Pancreas (tissue), 10 donors: ENCODE measurements at regions not wholly inside any gene's neighbourhood (a gene's known extent, or its start where the extent isn't known, plus 50 kb on each side); places are given as distances from the start of the nearest gene placed in this dataset.

Experiments
- ATAC-seq, 4 donors: fragments of 200-7000 bp; cut with Tn5 transposase; one replicate each; pipeline versions ENCODE4 v1.8.0 to v1.9.1; 2020; ENCODE audit warnings: mild to moderate bottlenecking in 4 of 4, moderate library complexity in 4 of 4
- DNase-seq, 6 donors: peaks; one replicate each; pipeline ENCODE4 v3.0.0-alpha.2; 2020
- FAIRE-seq: peaks from 2 replicates; lab custom pipeline; 2012; peaks lifted over from hg19 to GRCh38; lab: Jason Lieb, UNC
- H3K27ac ChIP-seq, 4 donors: fragments of 200-600 bp; sonication (generic); 1 replicate in 3 of 4; 2 replicates in 1 of 4; pipeline versions ENCODE4 v1.5.0 to v1.8.0; 2020
- H3K27me3 ChIP-seq, 4 donors: fragments of 200-600 bp; one replicate each; pipeline ENCODE4 v1.8.0; 2021
- H3K36me3 ChIP-seq, 3 donors: fragments of 200-600 bp; sonication (generic) in 1 of 3; one replicate each; pipeline versions ENCODE4 v1.5.0 to v1.8.0; 2020 to 2021
- H3K4me1 ChIP-seq, 3 donors: fragments of 200-600 bp; one replicate each; pipeline ENCODE4 v1.8.0; 2021
- H3K4me3 ChIP-seq, 4 donors: fragments of 200-600 bp; sonication (generic) in 2 of 4; one replicate each; pipeline versions ENCODE4 v1.5.0 to v1.8.0; 2020 to 2021
- H3K9me3 ChIP-seq, 4 donors: fragments of 200-600 bp; one replicate each; pipeline ENCODE4 v1.8.0; 2021
- WGBS, 2 donors: extraction: QIAGEN DNeasy Blood & Tissue Kit; methylation state at CpG; one replicate each; pipeline ENCODE4 v1.1.7; 2013; 5-methylcytosine and 5-hydroxymethylcytosine counted together
- intact Hi-C, 3 donors: fragments of 100-400 bp; cut with DNase I; formaldehyde crosslinking; loops; one replicate each; pipeline versions ENCODE4 v1.11.1 to v1.14.2; 2022
- TF ChIP-seq, protein P1 (sequence below), 4 donors: fragments of 200-600 bp; sonication (generic) in 3 of 4; IDR thresholded peaks; one replicate each; pipeline versions ENCODE4 v1.5.0 to v1.8.0; 2021; ENCODE audit warnings: antibody characterized with exemption in 4 of 4
- donor health status: healthy with polysubstance abuse.
- donor health status: DM: no; HTN: no; CAD: no; lungs with moderate emphysema.
- donor health status: DM: no; HTN: no; CAD: no.
- donor health status: control.
- donor health status: control.
- donor health status: Bipolar disorder and iron deficiency.
- donor health status: DM: yes; HTN: yes; CAD: no.
- donor health status: DM: no; HTN: no; CAD: no.
- donor health status: DM: no; HTN: no; CAD: no.
- donor health status: DM: yes; HTN: yes; CAD: no.

DNA sequence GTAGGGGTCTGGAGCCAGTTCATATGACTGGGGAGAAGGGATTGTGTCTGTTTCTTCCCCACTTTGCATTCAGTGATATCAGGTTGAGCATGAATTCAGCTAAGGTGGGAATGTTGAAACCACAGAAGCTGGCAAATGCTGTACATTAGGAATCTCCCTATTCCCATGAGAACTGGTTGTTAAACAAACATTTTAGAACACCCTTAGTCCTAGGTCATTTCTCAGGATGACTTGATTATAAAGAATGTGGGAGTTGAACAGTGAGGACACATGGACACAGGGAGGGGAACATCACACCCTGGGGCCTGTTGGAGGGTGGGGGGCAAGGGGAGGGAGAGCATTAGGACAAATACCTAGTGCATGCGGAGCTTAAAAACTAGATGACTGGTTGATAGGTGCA is 62.6 kb upstream of the LIMCH1 start:
- 77 to 79% methylated on average over 1 of the region's 1 CpG for WGBS, 2 donors
- Histone ChIP-seq H3K36me3 (no peaks in the 10 kb centered on the region), H3K27me3 (no peaks in the 10 kb centered on the region), H3K9me3 (no peaks in the 10 kb centered on the region), H3K27ac (peak overlapping the region in 1 of 4 donors; percentile 14), H3K4me3 (no peak overlapping the region), H3K4me1 (no peaks in the 10 kb centered on the region)
- ATAC-seq (peak in 1 of 4 donors; percentile 62), FAIRE-seq (no peak), DNase-seq (no peak)
- intact Hi-C loops: no loop called here
- TF ChIP-seq, protein P1, sequence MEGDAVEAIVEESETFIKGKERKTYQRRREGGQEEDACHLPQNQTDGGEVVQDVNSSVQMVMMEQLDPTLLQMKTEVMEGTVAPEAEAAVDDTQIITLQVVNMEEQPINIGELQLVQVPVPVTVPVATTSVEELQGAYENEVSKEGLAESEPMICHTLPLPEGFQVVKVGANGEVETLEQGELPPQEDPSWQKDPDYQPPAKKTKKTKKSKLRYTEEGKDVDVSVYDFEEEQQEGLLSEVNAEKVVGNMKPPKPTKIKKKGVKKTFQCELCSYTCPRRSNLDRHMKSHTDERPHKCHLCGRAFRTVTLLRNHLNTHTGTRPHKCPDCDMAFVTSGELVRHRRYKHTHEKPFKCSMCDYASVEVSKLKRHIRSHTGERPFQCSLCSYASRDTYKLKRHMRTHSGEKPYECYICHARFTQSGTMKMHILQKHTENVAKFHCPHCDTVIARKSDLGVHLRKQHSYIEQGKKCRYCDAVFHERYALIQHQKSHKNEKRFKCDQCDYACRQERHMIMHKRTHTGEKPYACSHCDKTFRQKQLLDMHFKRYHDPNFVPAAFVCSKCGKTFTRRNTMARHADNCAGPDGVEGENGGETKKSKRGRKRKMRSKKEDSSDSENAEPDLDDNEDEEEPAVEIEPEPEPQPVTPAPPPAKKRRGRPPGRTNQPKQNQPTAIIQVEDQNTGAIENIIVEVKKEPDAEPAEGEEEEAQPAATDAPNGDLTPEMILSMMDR (IDR thresholded peaks at IDR 0.05): no peak

DNA sequence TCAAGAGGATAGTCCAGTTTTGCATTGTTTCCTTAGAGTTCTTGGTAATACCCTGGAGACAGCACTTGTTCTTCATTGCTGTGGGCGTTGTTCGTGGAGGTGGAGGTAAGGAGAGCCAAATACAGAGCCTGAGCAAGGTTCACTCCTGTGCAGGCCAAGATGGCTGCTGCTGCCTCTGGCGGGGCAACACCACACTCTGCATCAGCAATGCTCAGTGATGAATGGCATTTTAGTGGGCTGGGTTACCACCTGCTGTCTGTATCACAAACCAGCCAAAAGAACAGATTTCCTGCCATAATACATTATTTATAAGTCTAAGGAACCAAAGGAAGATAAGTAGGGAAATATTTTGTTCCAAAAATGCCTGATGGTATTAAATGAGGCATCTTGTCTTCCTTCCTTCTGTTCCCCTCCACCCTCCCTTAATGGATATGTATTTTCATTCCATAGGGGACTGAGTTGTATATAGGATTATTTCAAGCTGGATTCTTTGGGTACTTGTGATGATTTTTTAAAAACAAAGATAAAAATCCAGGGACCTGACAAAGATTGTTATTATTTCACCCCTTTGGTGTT is 61.6 kb upstream of the LIMCH1 start:
- FAIRE-seq (no peak), ATAC-seq (no peak), DNase-seq (no peak)
- intact Hi-C loops: no loop called here
- Histone ChIP-seq H3K4me1 (no peaks in the 10 kb centered on the region), H3K27me3 (no peaks in the 10 kb centered on the region), H3K27ac (peak overlapping the region in 1 of 4 donors; percentile 14), H3K9me3 (no peaks in the 10 kb centered on the region), H3K4me3 (no peak overlapping the region), H3K36me3 (no peaks in the 10 kb centered on the region)
- TF ChIP-seq, protein P1 (IDR thresholded peaks at IDR 0.05): no peak
- 89 to 92% methylated on average over 3 of the region's 3 CpGs for WGBS, 2 donors

DNA sequence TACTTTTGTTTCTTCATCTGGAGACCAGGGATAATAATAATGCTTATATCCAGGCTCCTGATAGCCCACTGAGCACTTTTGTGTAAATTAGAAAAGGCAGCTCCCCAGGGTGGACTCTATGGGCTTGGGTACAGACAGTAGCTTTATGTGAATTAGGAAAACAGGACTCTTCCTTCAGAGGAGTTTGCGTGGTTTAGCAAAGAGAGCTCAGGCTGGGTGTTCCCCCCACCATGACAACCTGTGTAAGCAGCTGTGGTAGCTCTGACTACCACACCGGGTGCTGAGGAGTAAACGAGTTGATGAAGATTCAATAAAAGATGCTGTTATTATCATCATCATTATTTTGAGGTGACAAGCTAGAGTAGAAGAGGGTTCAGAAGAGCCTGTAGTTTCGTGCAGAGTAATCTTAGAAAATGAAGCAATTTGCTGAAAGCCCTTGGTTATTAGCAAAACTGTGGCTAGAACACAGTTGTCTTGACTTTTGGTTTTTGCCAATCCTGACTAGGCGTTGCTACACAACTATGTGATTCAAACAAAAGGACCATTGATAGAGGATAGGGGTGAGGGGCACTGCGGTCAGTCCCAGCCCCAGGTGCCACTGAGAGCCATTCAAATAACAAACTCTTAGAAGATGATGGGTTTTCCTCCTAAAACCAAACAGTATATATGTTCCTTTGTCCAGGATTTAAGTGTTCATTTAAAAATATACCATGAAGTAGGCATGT is 60.6 kb upstream of the LIMCH1 start:
- DNase-seq (no peak), FAIRE-seq (no peak), ATAC-seq (no peak)
- Histone ChIP-seq H3K36me3 (no peaks in the 10 kb centered on the region), H3K9me3 (no peaks in the 10 kb centered on the region), H3K27ac (no peak overlapping the region), H3K4me1 (no peaks in the 10 kb centered on the region), H3K4me3 (no peak overlapping the region), H3K27me3 (no peaks in the 10 kb centered on the region)
- intact Hi-C loops: no loop called here
- TF ChIP-seq, protein P1 (IDR thresholded peaks at IDR 0.05): no peak
- 62 to 70% methylated on average over 6 of the region's 6 CpGs for WGBS, 2 donors

DNA sequence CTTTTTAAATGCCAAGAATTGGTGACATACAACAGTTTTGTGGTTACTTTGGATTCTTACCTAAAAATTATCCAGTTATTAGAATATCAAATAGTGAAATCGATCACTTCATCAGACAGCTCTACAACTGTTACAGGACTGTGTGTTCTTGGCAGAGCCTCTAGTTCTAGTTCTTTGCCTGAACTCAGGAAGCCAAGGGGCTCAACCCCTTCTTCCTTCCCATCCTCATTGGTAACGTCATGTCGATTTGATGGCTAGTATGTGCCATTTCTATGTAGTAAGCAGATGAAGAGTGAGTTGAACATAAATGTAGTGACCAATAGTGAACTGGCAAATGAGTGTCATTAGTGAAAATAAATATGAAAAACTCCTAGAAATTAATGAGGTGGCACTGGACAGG is 59.4 kb upstream of the LIMCH1 start:
- FAIRE-seq: no peak
- Histone ChIP-seq H3K27me3 (no peaks in the 10 kb centered on the region), H3K9me3 (no peaks in the 10 kb centered on the region), H3K4me1 (no peaks in the 10 kb centered on the region), H3K27ac (no peak overlapping the region), H3K4me3 (no peak overlapping the region), H3K36me3 (no peaks in the 10 kb centered on the region)
- TF ChIP-seq, protein P1 (IDR thresholded peaks at IDR 0.05): no peak
- DNase-seq: no peak
- no peak for ATAC-seq
- 61 to 75% methylated on average over 3 of the region's 3 CpGs for WGBS, 2 donors
- intact Hi-C loops: no loop called here

DNA sequence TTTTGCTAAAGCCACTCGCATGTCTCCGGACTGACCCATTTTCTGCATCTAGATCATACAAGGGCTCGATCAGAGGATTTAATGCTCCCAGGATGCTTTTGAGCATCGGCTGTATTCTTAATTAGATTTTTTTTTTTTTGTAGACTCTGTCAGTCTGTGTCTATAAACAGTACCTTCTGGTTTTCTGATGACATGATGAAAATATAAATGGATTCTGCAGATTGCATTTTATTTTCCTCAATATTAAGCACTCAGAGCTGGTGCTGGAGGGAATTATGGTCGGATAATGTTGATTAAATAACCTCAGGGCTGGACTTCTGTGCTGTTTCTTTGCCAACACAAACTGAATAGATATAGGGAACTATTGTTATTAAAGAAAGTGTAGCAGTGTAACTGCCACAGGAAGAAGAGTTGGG is 57.1 kb upstream of the LIMCH1 start:
- FAIRE-seq: no peak
- TF ChIP-seq, protein P1 (IDR thresholded peaks at IDR 0.05): no peak
- no peak for DNase-seq
- Histone ChIP-seq H3K4me1 (no peaks in the 10 kb centered on the region), H3K9me3 (no peaks in the 10 kb centered on the region), H3K4me3 (no peak overlapping the region), H3K27me3 (no peaks in the 10 kb centered on the region), H3K27ac (no peak overlapping the region), H3K36me3 (no peaks in the 10 kb centered on the region)
- 69 to 75% methylated on average over 5 of the region's 5 CpGs for WGBS, 2 donors
- intact Hi-C loops: no loop called here
- ATAC-seq: no peak
